ENCODE measurements at regions not wholly inside any gene's neighbourhood (a gene's known extent, or its start where the extent isn't known, plus 50 kb on each side); places are given as distances from the start of the nearest gene placed in this dataset.

DNA sequence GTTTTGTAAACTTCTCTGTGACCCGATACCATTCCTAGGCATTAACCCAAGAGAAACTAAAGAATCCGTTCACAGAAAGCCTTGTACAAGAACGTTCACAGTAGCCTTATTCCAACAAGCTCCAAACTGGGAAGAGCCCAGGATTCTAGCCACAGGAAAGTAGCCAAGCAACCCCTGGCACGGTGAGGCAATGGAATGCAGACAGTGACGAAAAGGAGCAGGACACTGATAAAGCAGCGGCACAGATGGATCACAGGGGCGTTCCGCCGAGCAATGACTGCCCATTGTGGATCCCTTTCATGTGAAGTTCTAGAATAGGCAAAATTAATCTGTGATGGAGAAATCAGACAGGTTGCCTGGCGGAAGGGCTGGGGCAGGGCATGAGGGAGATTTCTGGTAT lies 198.7 kb upstream of the CHRNA7 start:
- TF ChIP-seq, protein P1, sequence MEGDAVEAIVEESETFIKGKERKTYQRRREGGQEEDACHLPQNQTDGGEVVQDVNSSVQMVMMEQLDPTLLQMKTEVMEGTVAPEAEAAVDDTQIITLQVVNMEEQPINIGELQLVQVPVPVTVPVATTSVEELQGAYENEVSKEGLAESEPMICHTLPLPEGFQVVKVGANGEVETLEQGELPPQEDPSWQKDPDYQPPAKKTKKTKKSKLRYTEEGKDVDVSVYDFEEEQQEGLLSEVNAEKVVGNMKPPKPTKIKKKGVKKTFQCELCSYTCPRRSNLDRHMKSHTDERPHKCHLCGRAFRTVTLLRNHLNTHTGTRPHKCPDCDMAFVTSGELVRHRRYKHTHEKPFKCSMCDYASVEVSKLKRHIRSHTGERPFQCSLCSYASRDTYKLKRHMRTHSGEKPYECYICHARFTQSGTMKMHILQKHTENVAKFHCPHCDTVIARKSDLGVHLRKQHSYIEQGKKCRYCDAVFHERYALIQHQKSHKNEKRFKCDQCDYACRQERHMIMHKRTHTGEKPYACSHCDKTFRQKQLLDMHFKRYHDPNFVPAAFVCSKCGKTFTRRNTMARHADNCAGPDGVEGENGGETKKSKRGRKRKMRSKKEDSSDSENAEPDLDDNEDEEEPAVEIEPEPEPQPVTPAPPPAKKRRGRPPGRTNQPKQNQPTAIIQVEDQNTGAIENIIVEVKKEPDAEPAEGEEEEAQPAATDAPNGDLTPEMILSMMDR (conservative IDR thresholded peaks at IDR 0.05; ENCODE audit: low read depth, low read length), result no peak
- TF ChIP-seq EZH2 (IDR thresholded peaks at IDR 0.05; ENCODE audit: low read length, unreplicated experiment), result no peak

All from PC-3 (cell line).